CD8-positive, alpha-beta memory T cell (primary cell): ENCODE measurements at regions not wholly inside any gene's neighbourhood (a gene's known extent, or its start where the extent isn't known, plus 50 kb on each side); places are given as distances from the start of the nearest gene placed in this dataset.

Source experiments
- CTCF ChIA-PET: fragments of 350-600 bp; sonication (Branson Sonifier 250); formaldehyde crosslinking; loops from one replicate; lab custom pipeline; 2021; ENCODE audit warnings: antibody characterized with exemption; lab: Charles Lee
- POLR2A ChIA-PET: fragments of 350-600 bp; sonication (Branson Sonifier 250); formaldehyde crosslinking; loops from one replicate; lab custom pipeline; 2021; ENCODE audit warnings: antibody characterized with exemption; lab: Charles Lee
- DNase-seq, 5 donors: peaks; one replicate each; pipeline versions ENCODE4 v3.0.0 to v3.0.0-alpha.2; 2020 to 2022; ENCODE audit warnings: mixed read lengths in 1 of 5
- H3K27ac ChIP-seq: one replicate; pipeline ENCODE4 v1.7.0; 2013; ENCODE audit warnings: low read depth, mild to moderate bottlenecking, low read length, moderate library complexity
- H3K27me3 ChIP-seq: 2 replicates; pipeline ENCODE4 v1.7.0; 2013; ENCODE audit warnings: low read length, mild to moderate bottlenecking; ENCODE audit not compliant: insufficient read depth, poor library complexity, severe bottlenecking
- H3K36me3 ChIP-seq: 2 replicates; pipeline ENCODE4 v1.7.0; 2013; ENCODE audit warnings: mild to moderate bottlenecking, low read length, moderate library complexity; ENCODE audit not compliant: insufficient read depth
- H3K4me1 ChIP-seq: 2 replicates; pipeline ENCODE4 v1.7.0; 2013; ENCODE audit warnings: mild to moderate bottlenecking, low read length, moderate library complexity; ENCODE audit not compliant: insufficient read depth
- H3K4me3 ChIP-seq: 2 replicates; pipeline ENCODE4 v1.7.0; 2013; ENCODE audit warnings: mild to moderate bottlenecking, low read length
- H3K9me3 ChIP-seq: 2 replicates; pipeline ENCODE4 v1.7.0; 2013; ENCODE audit warnings: mild to moderate bottlenecking, low read length
- H3K27ac Mint-ChIP-seq, 8 donors: one replicate each; pipeline ENCODE4 v1.8.0; 2020 to 2021; ENCODE audit warnings: mixed read lengths in 8 of 8, mild to moderate bottlenecking in 6 of 8, inconsistent platforms in 3 of 8, moderate library complexity in 3 of 8
- H3K27me3 Mint-ChIP-seq, 2 donors: one replicate each; pipeline ENCODE4 v1.8.0; 2020 to 2021; ENCODE audit warnings: mixed read lengths in 2 of 2, mild to moderate bottlenecking in 1 of 2, moderate library complexity in 1 of 2
- H3K36me3 Mint-ChIP-seq, 3 donors: one replicate each; pipeline ENCODE4 v1.8.0; 2020 to 2021; ENCODE audit warnings: mixed read lengths in 3 of 3, inconsistent platforms in 1 of 3, mild to moderate bottlenecking in 1 of 3
- H3K4me1 Mint-ChIP-seq, 3 donors: one replicate each; pipeline ENCODE4 v1.8.0; 2020 to 2021; ENCODE audit warnings: mixed read lengths in 3 of 3, inconsistent platforms in 1 of 3, mild to moderate bottlenecking in 1 of 3
- H3K4me3 Mint-ChIP-seq, 7 donors: one replicate each; pipeline ENCODE4 v1.8.0; 2020 to 2021; ENCODE audit warnings: mixed read lengths in 7 of 7, mild to moderate bottlenecking in 6 of 7, moderate library complexity in 4 of 7, inconsistent platforms in 2 of 7
- H3K9me3 Mint-ChIP-seq, 5 donors: one replicate each; pipeline ENCODE4 v1.8.0; 2020 to 2022; ENCODE audit warnings: mixed read lengths in 5 of 5, mild to moderate bottlenecking in 3 of 5, moderate library complexity in 2 of 5, inconsistent platforms in 1 of 5

DNA sequence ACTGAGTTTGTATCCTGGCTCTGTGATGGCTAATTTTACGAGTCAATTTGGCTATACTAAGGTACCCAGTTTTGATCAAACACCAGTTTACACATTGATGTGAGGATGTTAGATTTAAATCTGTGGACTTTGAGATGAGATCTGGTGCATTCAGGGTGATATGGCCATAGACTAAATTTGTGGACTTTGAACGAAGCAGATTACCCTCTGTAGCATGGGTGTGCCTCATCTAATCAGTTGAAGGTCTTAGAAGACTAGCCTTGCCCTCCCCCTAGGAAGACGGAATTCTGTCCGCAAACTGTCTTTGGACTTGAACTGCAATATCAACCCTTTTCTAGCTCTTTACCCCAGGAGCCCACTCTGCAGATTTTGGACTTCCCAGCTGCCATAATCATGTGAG lies 547.8 kb upstream of the CITED2 start:
- Histone ChIP-seq H3K4me3 (no peak overlapping the region), H3K9me3 (no peaks in the 10 kb centered on the region), H3K4me1 (no peaks in the 10 kb centered on the region), H3K27me3 (no peaks in the 10 kb centered on the region), H3K27ac (no peak overlapping the region), H3K36me3 (no peaks in the 10 kb centered on the region)
- Mint-ChIP-seq H3K9me3 (no peaks in the 10 kb centered on the region), H3K4me1 (peaks cover 0 to 9% (median 6%) of the 10 kb centered on the region in 3 donors), H3K36me3 (no peaks in the 10 kb centered on the region), H3K4me3 (no peak overlapping the region), H3K27me3 (peaks cover 5 to 31% of the 10 kb centered on the region in 2 donors), H3K27ac (no peak overlapping the region)
- no peak for DNase-seq
- ChIA-PET CTCF (no interaction called here), POLR2A (no interaction called here)

DNA sequence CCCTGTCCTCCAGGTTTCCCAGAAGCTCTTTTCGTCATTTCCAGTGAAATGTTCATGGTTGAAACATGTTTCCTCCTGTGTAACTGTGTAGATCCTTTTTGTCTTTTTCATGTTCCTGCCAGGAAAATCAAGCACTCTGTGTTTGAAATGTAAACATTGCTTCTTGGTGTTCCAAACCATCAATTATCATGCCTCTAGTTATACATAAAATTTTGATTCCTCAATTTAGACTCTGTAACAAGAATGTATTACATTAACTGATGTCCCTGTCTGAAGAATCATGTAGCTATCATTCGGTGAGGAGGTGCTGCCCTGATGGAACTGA lies 546.3 kb upstream of the CITED2 start:
- Histone ChIP-seq H3K4me3 (no peak overlapping the region), H3K36me3 (no peaks in the 10 kb centered on the region), H3K27me3 (no peaks in the 10 kb centered on the region), H3K4me1 (no peaks in the 10 kb centered on the region), H3K9me3 (no peaks in the 10 kb centered on the region), H3K27ac (no peak overlapping the region)
- Mint-ChIP-seq H3K27me3 (peaks cover 7 to 38% of the 10 kb centered on the region in 2 donors), H3K4me1 (peaks cover 0 to 9% (median 6%) of the 10 kb centered on the region in 3 donors), H3K36me3 (no peaks in the 10 kb centered on the region), H3K9me3 (no peaks in the 10 kb centered on the region), H3K4me3 (no peak overlapping the region), H3K27ac (no peak overlapping the region)
- no peak for DNase-seq
- CTCF ChIA-PET: no interaction called here
- POLR2A ChIA-PET: no interaction called here

DNA sequence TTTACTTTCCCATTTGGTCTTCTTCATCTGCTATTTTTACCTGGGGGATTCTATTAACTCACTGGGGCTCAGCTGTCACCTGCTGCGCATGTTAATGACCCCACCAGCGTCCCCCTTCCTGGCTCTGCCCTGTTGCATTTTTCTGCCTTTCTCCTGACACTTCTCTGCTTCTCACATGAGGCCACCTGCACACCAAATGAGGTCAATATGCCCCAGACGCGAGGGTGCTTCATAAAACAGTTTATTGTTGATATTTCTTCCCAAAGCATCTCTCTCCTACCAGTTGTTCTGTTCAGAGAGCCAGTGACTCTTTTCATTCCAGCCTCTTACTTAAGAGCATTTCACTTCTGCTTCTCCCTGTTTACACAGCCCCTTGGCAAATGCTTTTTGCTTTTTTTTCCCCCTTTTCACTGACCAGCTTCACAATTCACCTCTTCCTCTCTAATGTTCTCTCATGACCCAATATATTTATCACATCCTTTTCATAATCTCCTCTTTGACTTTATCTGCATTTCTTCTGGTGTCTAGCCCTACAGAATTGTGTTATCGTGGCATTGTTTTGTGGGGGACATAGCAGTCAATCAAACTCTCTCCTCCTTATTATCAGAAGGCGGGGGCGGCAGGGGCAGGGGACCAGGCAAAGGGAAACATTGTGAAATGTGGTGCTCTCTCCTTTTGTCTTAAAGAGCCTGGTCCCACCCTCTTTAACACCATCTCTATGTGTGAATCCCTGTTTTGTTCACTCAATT lies 545.8 kb upstream of the CITED2 start:
- ChIA-PET CTCF (no interaction called here), POLR2A (no interaction called here)
- no peak for DNase-seq
- no peaks in the 10 kb centered on the region for H3K4me1 ChIP-seq
- Mint-ChIP-seq H3K9me3 (no peaks in the 10 kb centered on the region), H3K36me3 (no peaks in the 10 kb centered on the region), H3K4me1 (peaks cover 0 to 9% (median 6%) of the 10 kb centered on the region in 3 donors), H3K27me3 (peaks cover 7 to 38% of the 10 kb centered on the region in 2 donors), H3K4me3 (no peak overlapping the region), H3K27ac (peak overlapping the region in 2 of 8 donors; percentile 1 to 2)
- no peak overlapping the region for H3K27ac ChIP-seq
- no peaks in the 10 kb centered on the region for H3K9me3 ChIP-seq
- H3K36me3 ChIP-seq: no peaks in the 10 kb centered on the region
- no peaks in the 10 kb centered on the region for H3K27me3 ChIP-seq
- H3K4me3 ChIP-seq: no peak overlapping the region

DNA sequence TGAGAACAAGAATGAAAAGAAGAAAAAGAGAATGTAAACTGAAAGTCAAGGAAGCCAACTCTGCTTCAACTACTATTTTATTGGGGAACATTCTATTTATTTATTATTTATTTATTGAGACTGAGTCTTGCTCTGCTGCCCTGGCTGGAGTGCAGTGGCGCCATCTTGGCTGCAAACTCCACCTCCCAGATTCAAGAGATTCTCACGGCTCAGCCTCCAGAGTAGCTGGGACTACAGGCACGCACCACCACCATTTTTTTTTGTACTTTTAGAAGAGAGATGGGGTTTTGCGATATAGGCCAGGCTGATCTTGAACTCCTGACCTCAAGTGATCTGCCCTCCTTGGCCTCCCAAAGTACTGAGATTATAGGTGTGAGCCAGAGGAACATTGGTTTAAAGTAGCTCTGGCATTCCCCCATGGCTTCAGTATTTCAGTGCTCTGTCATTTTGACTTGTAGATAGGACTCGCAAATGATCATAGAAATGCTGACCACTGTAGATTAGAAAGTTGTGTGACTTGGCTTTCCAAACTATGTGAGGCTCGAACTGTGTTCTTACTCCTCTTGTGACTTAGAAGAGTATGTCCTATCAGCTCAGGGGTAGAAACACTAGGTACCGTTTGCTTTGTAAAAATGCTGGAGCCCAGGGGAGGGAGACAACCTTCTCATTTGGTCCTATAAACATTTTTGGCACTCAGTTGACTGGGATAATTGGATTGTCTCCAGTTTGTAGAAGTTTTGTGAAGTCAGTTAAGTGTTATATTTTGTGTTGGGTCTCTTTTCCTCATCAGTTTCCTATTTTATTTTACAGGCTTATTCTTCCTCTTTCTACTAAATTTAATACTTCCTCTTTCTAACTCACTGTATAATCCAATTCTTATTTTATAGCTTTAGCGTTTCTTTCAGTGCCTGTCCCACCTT lies 544.9 kb upstream of the CITED2 start:
- Histone ChIP-seq H3K27me3 (no peaks in the 10 kb centered on the region), H3K9me3 (no peaks in the 10 kb centered on the region), H3K36me3 (no peaks in the 10 kb centered on the region), H3K4me3 (no peak overlapping the region), H3K27ac (no peak overlapping the region), H3K4me1 (no peaks in the 10 kb centered on the region)
- H3K4me3 Mint-ChIP-seq: no peak overlapping the region
- H3K27ac Mint-ChIP-seq: no peak overlapping the region
- no peak for DNase-seq
- peaks cover 8 to 44% of the 10 kb centered on the region in 2 donors for H3K27me3 Mint-ChIP-seq
- ChIA-PET CTCF (no interaction called here), POLR2A (interaction anchor here (0.6 kb wide), 1 partner anchor 204 kb away, joined by 3 read pairs; no protein-coding TSS in a partner anchor)
- peaks cover 0 to 9% (median 6%) of the 10 kb centered on the region in 3 donors for H3K4me1 Mint-ChIP-seq
- no peaks in the 10 kb centered on the region for H3K36me3 Mint-ChIP-seq
- H3K9me3 Mint-ChIP-seq: peaks cover 0 to 6% (median 0%) of the 10 kb centered on the region in 5 donors

DNA sequence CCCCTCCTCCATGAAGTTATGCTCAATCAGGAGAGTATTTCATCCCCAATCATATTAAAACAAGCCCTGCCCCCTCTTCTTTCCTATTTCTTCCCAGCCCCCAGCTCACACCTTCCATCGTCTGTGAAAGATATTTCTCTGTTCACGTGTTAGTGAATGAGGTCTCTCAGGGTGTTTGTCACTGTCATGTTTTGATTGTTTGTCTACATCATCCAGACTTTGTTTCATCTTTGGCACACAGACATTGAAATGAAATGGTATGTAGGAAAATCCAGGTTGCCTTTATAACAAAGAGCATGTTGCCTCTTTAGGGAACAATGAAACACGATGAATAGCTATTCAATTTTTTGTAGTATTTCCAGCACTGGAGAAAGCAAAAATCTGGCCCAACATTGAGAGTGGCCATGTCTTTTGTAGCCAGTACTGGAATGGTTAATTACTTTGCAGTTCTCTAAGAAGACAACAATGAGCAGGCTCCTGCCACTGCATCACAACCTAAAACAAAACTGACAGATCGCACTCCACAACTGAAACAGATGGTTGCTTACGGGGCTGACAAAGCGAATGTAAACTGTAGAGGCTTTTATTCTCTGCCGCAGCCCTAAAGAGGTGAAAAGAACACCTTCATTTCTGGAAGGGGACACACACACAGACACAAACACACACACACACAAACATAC lies 543.6 kb upstream of the CITED2 start:
- H3K27me3 Mint-ChIP-seq: peaks cover 11 to 47% of the 10 kb centered on the region in 2 donors
- CTCF ChIA-PET: no interaction called here
- H3K36me3 Mint-ChIP-seq: no peaks in the 10 kb centered on the region

DNA sequence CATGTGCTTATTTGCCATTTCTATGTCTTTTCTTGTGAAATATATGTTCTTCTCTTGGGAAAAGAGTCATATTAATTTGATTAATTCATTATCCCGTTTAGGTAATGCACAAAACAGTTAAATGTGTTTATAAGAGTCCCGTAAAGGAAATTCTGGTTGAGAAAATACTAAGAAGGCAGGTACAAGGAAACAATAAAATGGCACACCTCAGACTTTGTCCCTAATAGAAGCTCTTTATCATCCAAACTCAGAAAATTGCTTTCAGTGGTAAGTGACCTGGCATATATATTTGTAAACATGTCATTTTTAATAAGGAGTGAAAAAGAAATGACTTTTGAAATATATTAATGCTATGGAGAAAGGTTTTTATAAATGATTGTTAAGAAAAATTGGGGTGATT lies 540.5 kb upstream of the CITED2 start:
- peaks cover 8 to 31% of the 10 kb centered on the region in 2 donors for H3K27me3 Mint-ChIP-seq
- no peak overlapping the region for H3K27ac ChIP-seq
- H3K9me3 ChIP-seq: no peaks in the 10 kb centered on the region
- no peaks in the 10 kb centered on the region for H3K36me3 ChIP-seq
- no peak overlapping the region for H3K4me3 Mint-ChIP-seq
- H3K4me1 ChIP-seq: no peaks in the 10 kb centered on the region
- ChIA-PET POLR2A (no interaction called here), CTCF (no interaction called here)
- peaks cover 0 to 4% (median 3%) of the 10 kb centered on the region in 3 donors for H3K4me1 Mint-ChIP-seq
- H3K4me3 ChIP-seq: no peak overlapping the region
- DNase-seq: no peak
- peaks cover 0 to 7% (median 0%) of the 10 kb centered on the region in 5 donors for H3K9me3 Mint-ChIP-seq
- no peak overlapping the region for H3K27ac Mint-ChIP-seq
- no peaks in the 10 kb centered on the region for H3K27me3 ChIP-seq
- no peaks in the 10 kb centered on the region for H3K36me3 Mint-ChIP-seq

More for the DNA sequence above, 543.6 kb upstream of the CITED2 start:
- POLR2A ChIA-PET: no interaction called here
- Histone ChIP-seq H3K4me3 (no peak overlapping the region), H3K36me3 (no peaks in the 10 kb centered on the region), H3K27me3 (no peaks in the 10 kb centered on the region), H3K9me3 (no peaks in the 10 kb centered on the region), H3K27ac (no peak overlapping the region), H3K4me1 (no peaks in the 10 kb centered on the region)
- Mint-ChIP-seq H3K4me1 (peaks cover 0 to 9% (median 6%) of the 10 kb centered on the region in 3 donors), H3K27ac (no peak overlapping the region), H3K9me3 (peaks cover 0 to 7% (median 0%) of the 10 kb centered on the region in 5 donors), H3K4me3 (no peak overlapping the region)
- no peak for DNase-seq

DNA sequence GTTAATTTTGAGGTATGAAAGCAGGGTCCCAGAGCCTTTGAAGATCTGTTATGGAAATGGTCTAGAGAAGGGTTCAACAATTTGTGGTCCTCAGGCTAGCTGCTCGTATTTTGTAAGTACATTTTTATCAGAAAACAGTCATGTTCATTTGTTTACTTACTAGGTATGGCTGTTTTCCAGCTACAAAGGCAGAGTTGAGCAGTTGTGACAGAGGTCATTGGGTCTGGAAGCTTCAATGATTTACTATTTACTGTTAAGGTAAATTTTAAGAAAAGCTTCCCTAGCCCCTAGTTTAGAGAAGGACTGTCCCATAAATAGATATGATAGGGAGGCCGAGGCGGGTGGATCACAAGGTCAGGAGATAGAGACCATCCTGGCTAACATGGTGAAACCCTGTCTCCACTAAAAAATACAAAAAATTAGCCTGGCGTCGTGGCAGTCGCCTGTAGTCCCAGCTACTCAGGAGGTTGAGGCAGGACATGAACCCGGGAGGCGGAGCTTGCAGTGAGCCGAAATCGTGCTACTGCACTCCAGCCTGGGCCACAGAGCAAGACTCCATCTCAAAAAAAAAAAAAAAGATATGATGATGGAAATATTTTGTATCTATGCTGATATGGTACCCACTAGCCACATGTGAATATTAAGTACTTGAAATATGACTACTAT lies 538.4 kb upstream of the CITED2 start:
- ChIA-PET CTCF (interaction anchor here (1.1 kb wide), 1 partner anchor 9 kb away, joined by 3 read pairs; no protein-coding TSS in a partner anchor), POLR2A (no interaction called here)
- H3K27ac Mint-ChIP-seq: no peak overlapping the region
- peaks cover 8 to 26% of the 10 kb centered on the region in 2 donors for H3K27me3 Mint-ChIP-seq
- Histone ChIP-seq H3K27ac (no peak overlapping the region), H3K4me1 (no peaks in the 10 kb centered on the region), H3K36me3 (no peaks in the 10 kb centered on the region), H3K4me3 (no peak overlapping the region), H3K27me3 (no peaks in the 10 kb centered on the region), H3K9me3 (no peaks in the 10 kb centered on the region)
- peaks cover 0 to 7% (median 0%) of the 10 kb centered on the region in 5 donors for H3K9me3 Mint-ChIP-seq
- H3K4me3 Mint-ChIP-seq: no peak overlapping the region
- H3K4me1 Mint-ChIP-seq: no peaks in the 10 kb centered on the region
- no peak for DNase-seq
- H3K36me3 Mint-ChIP-seq: no peaks in the 10 kb centered on the region
